Aorta (tissue), 5 donors: ENCODE measurements at regions not wholly inside any gene's neighbourhood (a gene's known extent, or its start where the extent isn't known, plus 50 kb on each side); places are given as distances from the start of the nearest gene placed in this dataset.

Experiments
- ATAC-seq: fragments of 200-7000 bp; cut with Tn5 transposase; one replicate; pipeline ENCODE4 v1.9.1; 2022; ENCODE audit warnings: moderate library complexity; ENCODE audit not compliant: low FRiP score
- DNase-seq, 2 donors: peaks; one replicate each; pipeline ENCODE4 v3.0.0-alpha.2; 2020
- H3K27ac ChIP-seq, 2 donors: one replicate each; pipeline ENCODE4 v1.5.1; 2013; ENCODE audit warnings: low read length in 2 of 2, mild to moderate bottlenecking in 2 of 2, moderate library complexity in 2 of 2, control low read depth in 1 of 2, inconsistent platforms in 1 of 2, low read depth in 1 of 2
- H3K27me3 ChIP-seq, 2 donors: one replicate each; pipeline ENCODE4 v1.6.1; 2013; ENCODE audit warnings: control low read depth in 1 of 2, low read length in 1 of 2, mild to moderate bottlenecking in 1 of 2, moderate library complexity in 1 of 2; ENCODE audit not compliant: insufficient read depth in 2 of 2, control insufficient read depth in 1 of 2
- H3K36me3 ChIP-seq, 2 donors: one replicate each; pipeline ENCODE4 v1.6.1; 2013; ENCODE audit warnings: control low read depth in 1 of 2, low read length in 1 of 2, mild to moderate bottlenecking in 1 of 2; ENCODE audit not compliant: insufficient read depth in 2 of 2, control insufficient read depth in 1 of 2
- H3K4me1 ChIP-seq, 2 donors: one replicate each; pipeline ENCODE4 v1.6.1; 2013; ENCODE audit warnings: low read length in 2 of 2, control low read depth in 1 of 2, mild to moderate bottlenecking in 1 of 2, moderate library complexity in 1 of 2; ENCODE audit not compliant: insufficient read depth in 2 of 2, control insufficient read depth in 1 of 2
- H3K4me3 ChIP-seq, 2 donors: one replicate each; pipeline ENCODE4 v1.5.1; 2013; ENCODE audit warnings: low read length in 2 of 2, control low read depth in 1 of 2, mild to moderate bottlenecking in 1 of 2
- H3K9me3 ChIP-seq: one replicate; pipeline ENCODE4 v1.6.1; 2013; ENCODE audit warnings: mild to moderate bottlenecking, low read length; ENCODE audit not compliant: control insufficient read depth
- WGBS, 2 donors: extraction: QIAGEN DNeasy Blood & Tissue Kit; methylation state at CpG; one replicate each; pipeline ENCODE4 v1.1.7; 2013; 5-methylcytosine and 5-hydroxymethylcytosine counted together
- intact Hi-C, 2 donors: fragments of 100-400 bp; cut with DNase I; formaldehyde crosslinking; loops; one replicate each; pipeline versions ENCODE4 v1.14.2 to v1.15.0; 2022
- donor health status: healthy with polysubstance abuse.
- donor health status: Bipolar disorder and iron deficiency.
- donor health status: DM: no; HTN: no; CAD: no.
- donor health status: DM: no; HTN: no; CAD: no.
- donor health status: DM: yes; HTN: yes; CAD: no.

- no peaks in the 10 kb centered on the region for H3K4me1 ChIP-seq
- intact Hi-C loops: no loop called here
- H3K27ac ChIP-seq: no peak overlapping the region
- H3K4me3 ChIP-seq: no peak overlapping the region
- no peaks in the 10 kb centered on the region for H3K36me3 ChIP-seq
- H3K27me3 ChIP-seq: peaks cover 0 to 2% of the 10 kb centered on the region in 2 donors
- ATAC-seq (no peak), DNase-seq (no peak)
- no peaks in the 10 kb centered on the region for H3K9me3 ChIP-seq
Measured at GRCh38 chr3:118707991-118708390, 326.7 kb downstream of the IGSF11 start.

- no peak overlapping the region for H3K4me3 ChIP-seq
- H3K27ac ChIP-seq: no peak overlapping the region
- H3K36me3 ChIP-seq: no peaks in the 10 kb centered on the region
- H3K27me3 ChIP-seq: peaks cover 0 to 2% of the 10 kb centered on the region in 2 donors
- intact Hi-C loops: no loop called here
- H3K9me3 ChIP-seq: no peaks in the 10 kb centered on the region
- no peaks in the 10 kb centered on the region for H3K4me1 ChIP-seq
- ATAC-seq: no peak
- 81 to 83% methylated on average over 2 of the region's 2 CpGs for WGBS, 2 donors
- no peak for DNase-seq
Measured at GRCh38 chr3:118710532-118710931, 324.1 kb downstream of the IGSF11 start.

GRCh38 chr3:118713502-118714207, 321.0 kb downstream of the IGSF11 start:
- Histone ChIP-seq H3K4me3 (no peak overlapping the region), H3K27ac (no peak overlapping the region), H3K4me1 (no peaks in the 10 kb centered on the region), H3K36me3 (no peaks in the 10 kb centered on the region), H3K9me3 (no peaks in the 10 kb centered on the region), H3K27me3 (no peaks in the 10 kb centered on the region)
- intact Hi-C loops: no loop called here
- 54 to 66% methylated on average over 3 of the region's 3 CpGs for WGBS, 2 donors
- DNase-seq: no peak
- no peak for ATAC-seq

GRCh38 chr3:118714800-118715199, 319.8 kb downstream of the IGSF11 start:
- intact Hi-C loops: no loop called here
- 82 to 89% methylated on average over 2 of the region's 2 CpGs for WGBS, 2 donors
- ATAC-seq: no peak

GRCh38 chr3:118729546-118729945, 305.1 kb downstream of the IGSF11 start:
- Histone ChIP-seq H3K27ac (no peak overlapping the region), H3K4me1 (no peaks in the 10 kb centered on the region), H3K9me3 (no peaks in the 10 kb centered on the region), H3K27me3 (no peaks in the 10 kb centered on the region), H3K36me3 (no peaks in the 10 kb centered on the region), H3K4me3 (no peak overlapping the region)
- intact Hi-C loops: no loop called here
- ATAC-seq (no peak), DNase-seq (no peak)
- 84 to 87% methylated on average over 3 of the region's 3 CpGs for WGBS, 2 donors

More at GRCh38 chr3:118714800-118715199, 319.8 kb downstream of the IGSF11 start:
- no peaks in the 10 kb centered on the region for H3K9me3 ChIP-seq
- H3K27me3 ChIP-seq: no peaks in the 10 kb centered on the region
- no peak for DNase-seq
- no peaks in the 10 kb centered on the region for H3K4me1 ChIP-seq
- no peak overlapping the region for H3K27ac ChIP-seq
- no peaks in the 10 kb centered on the region for H3K36me3 ChIP-seq
- no peak overlapping the region for H3K4me3 ChIP-seq

GRCh38 chr3:118734664-118735063, 300.0 kb downstream of the IGSF11 start:
- Histone ChIP-seq H3K36me3 (no peaks in the 10 kb centered on the region), H3K4me1 (no peaks in the 10 kb centered on the region), H3K9me3 (no peaks in the 10 kb centered on the region), H3K27ac (no peak overlapping the region), H3K27me3 (no peaks in the 10 kb centered on the region), H3K4me3 (no peak overlapping the region)
- ATAC-seq: no peak
- 82 to 84% methylated on average over 2 of the region's 2 CpGs for WGBS, 2 donors
- no peak for DNase-seq
- intact Hi-C loops: no loop called here

- no peak for ATAC-seq
- WGBS, 2 donors: 24 to 27% methylated on average over 2 of the region's 2 CpGs
- Histone ChIP-seq H3K27ac (no peak overlapping the region), H3K36me3 (no peaks in the 10 kb centered on the region), H3K4me1 (no peaks in the 10 kb centered on the region), H3K4me3 (no peak overlapping the region), H3K9me3 (no peaks in the 10 kb centered on the region), H3K27me3 (no peaks in the 10 kb centered on the region)
- DNase-seq: no peak
- intact Hi-C loops: no loop called here
Measured at GRCh38 chr3:118736107-118736506, 298.5 kb downstream of the IGSF11 start.

- Histone ChIP-seq H3K36me3 (no peaks in the 10 kb centered on the region), H3K4me3 (no peak overlapping the region), H3K27ac (no peak overlapping the region), H3K4me1 (no peaks in the 10 kb centered on the region), H3K27me3 (peaks cover 0 to 3% of the 10 kb centered on the region in 2 donors), H3K9me3 (no peaks in the 10 kb centered on the region)
- ATAC-seq (no peak), DNase-seq (no peak)
- WGBS, 2 donors: 83 to 86% methylated on average over 2 of the region's 2 CpGs
- intact Hi-C loops: no loop called here
Measured at GRCh38 chr3:118740722-118741290, 293.8 kb downstream of the IGSF11 start.

GRCh38 chr3:118742760-118743159, 291.9 kb downstream of the IGSF11 start:
- 81 to 91% methylated on average over 2 of the region's 2 CpGs for whole genome bisulfite sequencing, 2 donors
- ATAC-seq: no peak
- intact Hi-C loops: no loop called here

More at GRCh38 chr3:118742760-118743159, 291.9 kb downstream of the IGSF11 start:
- Histone ChIP-seq H3K27me3 (peaks cover 0 to 3% of the 10 kb centered on the region in 2 donors), H3K4me1 (no peaks in the 10 kb centered on the region), H3K9me3 (no peaks in the 10 kb centered on the region), H3K4me3 (no peak overlapping the region), H3K36me3 (no peaks in the 10 kb centered on the region), H3K27ac (no peak overlapping the region)
- DNase-seq: no peak
